ENCODE measurements at regions not wholly inside any gene's neighbourhood (a gene's known extent, or its start where the extent isn't known, plus 50 kb on each side); places are given as distances from the start of the nearest gene placed in this dataset.

- H3K4me3 ChIP-seq (replicated peaks; ENCODE audit: low read depth, low read length): no peak overlapping the region
- TF ChIP-seq CTCF (IDR thresholded peaks at IDR 0.05; ENCODE audit: low read depth, low read length, missing control alignments): no peak
- DNase-seq (ENCODE audit: extremely low read depth, low read depth): no peak
Observed at GRCh38 chr1:17913326-17914115, 158.4 kb downstream of the ACTL8 start.

DNA sequence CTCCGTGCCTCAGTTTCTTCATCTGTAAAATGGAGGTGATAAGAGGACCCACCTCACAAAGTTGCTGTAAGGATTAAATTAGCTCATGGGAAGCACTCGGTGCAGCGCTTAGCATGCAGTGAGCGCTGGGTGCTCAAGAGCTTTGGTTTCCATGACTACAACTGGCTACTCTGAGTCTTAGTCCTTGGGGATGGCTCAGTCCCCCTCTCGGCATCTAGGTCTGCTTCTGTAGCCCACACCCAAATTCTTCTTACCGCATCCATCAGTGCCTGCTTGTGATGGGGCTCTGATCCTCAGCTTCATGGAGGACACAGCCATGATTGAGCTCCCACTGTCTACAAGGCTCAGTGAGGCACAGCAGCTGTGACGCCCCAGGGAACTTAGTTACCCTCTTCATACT, 159.0 kb downstream of the ACTL8 start:
- no peak overlapping the region for H3K4me3 ChIP-seq (replicated peaks; ENCODE audit: low read depth, low read length)
- DNase-seq (ENCODE audit: extremely low read depth, low read depth): no peak
- TF ChIP-seq CTCF (IDR thresholded peaks at IDR 0.05; ENCODE audit: low read depth, low read length, missing control alignments): no peak

DNA sequence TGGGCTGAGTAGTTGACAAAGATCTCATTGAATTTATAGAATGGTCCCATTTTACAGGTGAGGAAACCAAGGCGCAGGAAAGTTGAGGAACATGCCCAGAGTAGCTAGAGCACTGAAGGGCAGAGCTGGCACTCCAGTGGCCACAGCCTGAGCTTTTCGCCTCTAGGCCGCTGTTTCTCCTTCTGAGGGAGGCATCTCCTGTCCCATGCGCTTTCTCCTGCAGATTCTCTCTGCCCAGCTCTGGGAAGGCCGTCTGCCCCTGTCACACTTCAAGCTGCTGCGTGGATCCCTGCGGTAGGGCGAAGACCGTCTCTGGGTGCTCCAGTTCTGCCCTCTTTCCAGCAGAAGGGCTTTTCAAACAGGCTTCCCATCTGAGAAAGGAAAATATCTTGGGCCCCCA, 159.9 kb downstream of the ACTL8 start:
- no peak overlapping the region for H3K4me3 ChIP-seq (replicated peaks; ENCODE audit: low read depth, low read length)
- DNase-seq (ENCODE audit: extremely low read depth, low read depth): no peak
- TF ChIP-seq CTCF (IDR thresholded peaks at IDR 0.05; ENCODE audit: low read depth, low read length, missing control alignments): no peak

DNA sequence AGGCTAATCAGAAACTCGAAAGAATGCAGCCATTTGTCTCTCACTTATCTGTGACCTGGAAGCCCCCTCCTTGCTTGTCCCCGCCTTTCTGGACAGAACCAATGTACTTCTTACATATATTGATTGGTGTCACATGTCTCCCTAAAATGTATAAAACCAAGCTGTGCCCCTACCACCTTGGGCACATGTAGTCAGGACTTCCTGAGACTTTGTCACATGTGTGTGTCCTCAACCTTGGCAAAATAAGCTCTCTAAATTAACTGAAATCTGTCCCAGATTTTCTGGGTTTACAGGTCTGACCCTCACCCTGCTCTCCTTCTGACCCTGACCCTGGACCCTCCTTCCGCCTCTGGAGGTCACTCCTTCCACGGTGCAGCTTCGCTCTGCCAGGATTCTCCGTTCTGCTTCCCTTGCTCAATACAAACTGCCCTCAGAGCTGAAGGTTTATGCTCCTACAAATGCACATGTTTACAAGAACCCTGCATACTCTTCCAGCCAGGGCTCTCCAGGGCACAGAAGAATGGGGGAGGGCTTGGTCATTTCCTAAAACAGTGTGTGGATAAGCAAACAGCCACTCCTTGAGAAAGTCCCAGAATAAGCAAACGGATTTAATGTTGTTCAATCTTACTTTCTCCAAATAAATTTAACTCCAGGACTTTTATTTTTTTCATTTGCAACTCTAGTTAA, 160.5 kb downstream of the ACTL8 start:
- H3K4me3 ChIP-seq (replicated peaks; ENCODE audit: low read depth, low read length): no peak overlapping the region
- no peak for TF ChIP-seq CTCF (IDR thresholded peaks at IDR 0.05; ENCODE audit: low read depth, low read length, missing control alignments)
- DNase-seq (ENCODE audit: extremely low read depth, low read depth): no peak

DNA sequence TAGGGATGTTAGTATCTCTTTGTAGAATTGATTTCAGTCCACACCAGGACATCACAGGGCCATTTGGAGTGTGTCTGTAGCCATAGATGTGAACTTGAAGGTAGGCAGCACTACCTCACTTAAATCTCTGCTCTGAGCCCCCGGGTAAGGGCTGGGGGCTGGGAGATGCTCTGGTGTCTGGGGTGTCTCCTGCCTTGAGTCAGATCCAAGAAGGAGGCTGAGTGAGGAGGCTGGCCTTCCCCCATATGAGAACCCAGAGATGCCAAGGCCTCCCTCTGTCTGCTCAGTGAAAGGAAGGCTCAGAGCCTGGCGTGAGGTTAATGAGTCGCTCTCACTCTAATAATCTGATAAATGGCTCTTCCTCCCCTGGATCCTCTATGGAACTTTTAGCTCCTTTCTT, 161.6 kb downstream of the ACTL8 start:
- no peak for DNase-seq (ENCODE audit: extremely low read depth, low read depth)
- H3K4me3 ChIP-seq (replicated peaks; ENCODE audit: low read depth, low read length): no peak overlapping the region
- TF ChIP-seq CTCF (IDR thresholded peaks at IDR 0.05; ENCODE audit: low read depth, low read length, missing control alignments): no peak

- TF ChIP-seq CTCF (IDR thresholded peaks at IDR 0.05; ENCODE audit: low read depth, low read length, missing control alignments): peak; percentile 26
- peak; percentile 29 for DNase-seq (ENCODE audit: extremely low read depth, low read depth)
- H3K4me3 ChIP-seq (replicated peaks; ENCODE audit: low read depth, low read length): no peak overlapping the region
Observed at GRCh38 chr1:17919525-17920439, 164.6 kb downstream of the ACTL8 start.
